T-helper 1 cell (primary cell): ENCODE measurements at regions not wholly inside any gene's neighbourhood (a gene's known extent, or its start where the extent isn't known, plus 50 kb on each side); places are given as distances from the start of the nearest gene placed in this dataset.
"Not testable (repeated sequence)": the region's sequence is repeated elsewhere in the genome, so short reads cannot be mapped to it uniquely, and the experiment has no call there.

Experiments
- DNase-seq, 5 donors: peaks; one replicate each; pipeline ENCODE4 v3.0.0-alpha.2; 2012 to 2020

DNA sequence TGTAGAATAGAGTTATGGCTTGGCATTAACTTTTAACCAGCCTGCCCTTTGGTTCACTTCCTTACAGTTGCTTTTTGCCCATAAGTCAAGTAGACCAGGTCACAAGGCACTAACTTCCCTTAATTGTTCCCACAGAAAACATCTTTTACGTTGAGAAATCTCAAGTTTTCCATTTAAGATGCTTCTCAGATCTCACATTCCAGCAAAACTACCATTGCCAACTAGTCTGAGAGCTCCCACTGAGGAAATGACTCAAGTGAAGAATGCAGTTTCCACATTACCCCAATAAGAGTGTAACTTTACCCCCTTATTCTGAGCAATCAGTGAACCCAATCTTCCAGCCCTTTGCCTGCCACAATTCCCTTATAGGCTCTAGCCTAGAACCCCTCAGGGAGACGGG lies 502.2 kb upstream of the OLFM3 start:
- no peak for DNase-seq

DNA sequence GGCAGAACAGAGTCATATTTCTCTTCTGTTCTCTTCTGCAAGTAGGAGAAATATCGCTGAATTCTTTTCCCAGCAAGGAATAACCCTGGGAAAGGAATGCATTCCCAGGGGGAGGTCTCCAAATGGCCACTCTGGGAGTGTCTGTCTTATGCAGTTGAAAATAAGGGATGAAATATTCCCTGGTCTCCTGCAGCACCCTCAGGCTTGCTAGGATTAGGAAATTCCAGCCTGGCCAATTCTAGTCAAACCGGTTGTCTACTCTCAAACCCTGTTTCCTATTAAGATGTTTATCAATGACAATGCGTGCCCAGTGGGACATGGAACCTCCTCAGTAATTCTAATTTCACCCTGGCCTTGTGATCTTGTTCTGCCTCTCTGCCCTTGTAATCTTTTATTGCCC lies 501.1 kb upstream of the OLFM3 start:
- DNase-seq = not testable (repeated sequence)

DNA sequence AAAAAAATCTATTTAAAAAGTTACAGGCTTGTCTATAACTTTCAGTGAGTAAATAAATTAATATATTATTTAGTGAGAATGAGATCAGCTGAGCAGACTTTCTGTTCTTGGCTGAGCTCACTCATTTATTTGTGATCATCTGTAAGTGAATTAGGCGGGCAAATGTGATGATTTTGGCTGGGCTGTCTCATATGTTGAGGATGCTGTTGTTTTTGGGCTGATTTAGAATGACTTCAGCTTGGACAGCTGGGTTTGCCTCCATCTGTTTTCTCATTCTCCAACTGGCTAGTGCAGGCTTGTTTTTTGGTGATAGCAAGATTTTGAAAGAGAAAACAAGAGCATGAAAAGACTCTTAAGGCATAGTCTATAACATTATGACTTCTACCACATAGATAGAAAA lies 475.8 kb upstream of the OLFM3 start:
- DNase-seq = no peak

- DNase-seq = no peak
Measured at GRCh38 chr1:102470767-102471166, 474.0 kb upstream of the OLFM3 start.

DNA sequence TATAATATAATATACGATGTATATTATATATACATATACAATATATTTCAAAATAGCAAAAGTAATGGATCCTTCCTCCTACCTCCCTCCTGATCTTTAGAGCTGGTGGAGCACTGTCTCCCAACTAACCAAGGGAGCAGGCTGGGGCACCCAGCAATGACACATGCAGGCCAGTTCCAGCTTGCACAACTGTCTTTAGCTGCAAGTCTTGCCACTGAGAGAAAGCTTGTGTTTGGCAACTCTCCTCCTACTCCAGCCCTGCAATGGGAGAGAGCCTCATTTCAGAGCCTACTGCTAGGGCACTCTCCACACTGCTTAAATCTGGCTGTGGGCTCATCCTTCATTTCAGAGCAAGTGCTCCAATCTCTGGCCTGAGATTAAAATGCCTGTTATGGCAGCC lies 469.8 kb upstream of the OLFM3 start:
- no peak for DNase-seq

DNA sequence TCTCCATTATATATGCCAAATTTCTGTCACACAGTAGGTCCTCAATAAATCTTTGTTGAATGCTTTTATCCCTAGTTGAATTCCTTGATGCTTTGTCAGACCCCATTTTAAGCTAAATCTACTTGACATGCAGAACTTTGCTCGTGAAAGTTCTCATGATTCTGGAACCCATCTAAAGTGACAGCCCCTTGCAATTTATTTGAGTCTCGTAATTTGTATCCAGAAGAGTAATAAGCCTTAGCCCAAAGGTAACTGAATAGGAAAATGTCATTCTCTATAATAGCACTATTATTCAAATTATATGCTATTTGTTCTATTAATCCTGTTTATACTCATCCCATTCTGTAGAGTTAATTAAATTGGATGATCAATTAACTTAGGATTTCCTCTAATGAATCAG lies 466.6 kb upstream of the OLFM3 start:
- no peak for DNase-seq

DNA sequence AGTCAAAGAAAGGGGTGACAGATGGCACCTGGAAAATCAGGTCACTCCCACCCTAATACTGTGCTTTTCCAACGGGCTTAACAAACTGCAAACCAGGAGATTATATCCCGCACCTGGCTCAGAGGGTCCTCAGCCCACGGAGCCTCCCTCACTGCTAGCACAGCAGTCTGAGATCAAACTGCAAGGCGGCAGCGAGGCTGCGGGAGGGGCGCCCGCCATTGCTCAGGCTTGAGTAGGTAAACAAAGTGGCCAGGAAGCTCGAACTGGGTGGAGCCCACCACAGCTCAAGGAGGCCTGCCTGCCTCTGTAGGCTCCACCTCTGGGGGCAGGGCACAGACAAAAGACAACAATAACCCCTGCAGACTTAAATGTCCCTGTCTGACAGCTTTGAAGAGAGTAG lies 445.6 kb upstream of the OLFM3 start:
- not testable (repeated sequence) for DNase-seq

- DNase-seq = no peak
Measured at GRCh38 chr1:102435483-102435882, 438.8 kb upstream of the OLFM3 start.

DNA sequence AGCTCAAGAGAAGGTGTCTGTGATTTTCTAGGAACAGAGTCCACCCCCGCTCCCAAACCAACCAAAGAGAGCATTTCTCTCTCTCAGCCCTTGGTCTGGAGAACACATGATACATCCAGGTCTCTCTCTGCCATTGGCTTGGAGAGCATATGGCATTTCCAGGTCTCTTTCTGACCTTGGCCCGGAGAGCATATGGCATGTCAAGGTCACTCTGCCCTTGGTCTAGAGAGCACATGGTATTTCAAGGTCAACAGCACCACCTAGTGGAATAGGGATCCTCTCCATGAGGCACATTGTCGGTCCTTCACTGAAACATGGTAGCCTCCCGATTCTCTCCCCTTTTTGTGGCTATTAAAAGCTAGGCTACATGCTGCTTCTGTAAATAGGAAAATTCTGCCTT lies 437.7 kb upstream of the OLFM3 start:
- peak in 1 of 5 donors; percentile 8 for DNase-seq

- no peak for DNase-seq
Measured at GRCh38 chr1:102431253-102431652, 434.5 kb upstream of the OLFM3 start.

GRCh38 chr1:102420034-102420433 lies 423.3 kb upstream of the OLFM3 start:
- no peak for DNase-seq
